ENCODE measurements at regions not wholly inside any gene's neighbourhood (a gene's known extent, or its start where the extent isn't known, plus 50 kb on each side); places are given as distances from the start of the nearest gene placed in this dataset.

DNA sequence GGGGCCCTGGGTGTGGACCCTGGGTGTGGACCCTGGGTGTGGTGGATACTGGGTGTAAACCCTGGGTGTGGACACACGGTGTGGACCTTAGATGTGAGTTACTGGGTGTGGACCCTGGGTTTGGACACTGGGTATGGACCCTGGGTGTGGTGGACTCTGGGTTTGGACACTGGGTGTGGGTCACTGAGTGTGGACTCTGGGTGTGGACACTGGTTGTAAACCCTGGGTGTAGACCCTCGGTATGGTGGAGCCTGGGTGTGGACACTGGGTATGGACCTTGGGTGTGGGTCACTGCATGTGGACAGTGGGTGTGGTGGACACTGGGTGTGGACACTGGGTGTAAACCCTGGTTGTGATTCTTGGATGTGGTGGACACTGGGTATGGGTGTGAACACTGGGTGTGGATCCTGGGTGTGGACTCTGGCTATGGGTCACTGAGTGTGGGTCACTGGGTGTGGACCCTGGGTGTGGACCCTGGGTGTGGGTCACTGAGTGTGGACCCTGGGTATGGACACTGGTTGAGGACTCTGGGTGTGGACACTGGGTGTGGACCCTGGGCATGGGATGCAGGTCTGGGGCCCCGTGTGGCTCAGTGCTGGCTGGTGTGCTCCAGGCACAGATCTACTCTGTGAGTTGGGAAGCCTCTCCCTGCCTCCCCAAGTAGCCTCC, 356.2 kb downstream of the GLRX3 start:
- ATAC-seq, result no peak
- peaks cover 100% of the 10 kb centered on the region for H3K9me3 Mint-ChIP-seq
- Histone ChIP-seq H3K9me2 (ENCODE audit: insufficient read depth) (no peaks in the 10 kb centered on the region), H3K27ac (ENCODE audit: low read depth) (no peak overlapping the region), H3K4me2 (no peak overlapping the region), H2AFZ (no peak overlapping the region), H3K36me3 (ENCODE audit: insufficient read depth) (no peaks in the 10 kb centered on the region), H3K4me1 (ENCODE audit: insufficient read depth) (no peaks in the 10 kb centered on the region), H3K79me2 (replicated peaks; ENCODE audit: insufficient read depth) (no peaks in the 10 kb centered on the region), H3K4me3 (no peak overlapping the region), H3K27me3 (ENCODE audit: insufficient read depth) (no peaks in the 10 kb centered on the region), H3F3A (replicated peaks; ENCODE audit: low read depth) (no peaks in the 10 kb centered on the region), H4K20me1 (replicated peaks; ENCODE audit: insufficient read depth) (no peaks in the 10 kb centered on the region)
- no peak for DNase-seq (ENCODE audit: low spot score)
- no peak overlapping the region for H3K27ac Mint-ChIP-seq
- peaks cover 4% of the 10 kb centered on the region for H3K27me3 Mint-ChIP-seq (ENCODE audit: insufficient read depth, low read depth, poor library complexity)
- no peak overlapping the region for H3K4me3 Mint-ChIP-seq
- H3K36me3 Mint-ChIP-seq (ENCODE audit: low read depth), result peaks cover 51% of the 10 kb centered on the region
- no peaks in the 10 kb centered on the region for H3K4me1 Mint-ChIP-seq
- TF ChIP-seq, protein P1, sequence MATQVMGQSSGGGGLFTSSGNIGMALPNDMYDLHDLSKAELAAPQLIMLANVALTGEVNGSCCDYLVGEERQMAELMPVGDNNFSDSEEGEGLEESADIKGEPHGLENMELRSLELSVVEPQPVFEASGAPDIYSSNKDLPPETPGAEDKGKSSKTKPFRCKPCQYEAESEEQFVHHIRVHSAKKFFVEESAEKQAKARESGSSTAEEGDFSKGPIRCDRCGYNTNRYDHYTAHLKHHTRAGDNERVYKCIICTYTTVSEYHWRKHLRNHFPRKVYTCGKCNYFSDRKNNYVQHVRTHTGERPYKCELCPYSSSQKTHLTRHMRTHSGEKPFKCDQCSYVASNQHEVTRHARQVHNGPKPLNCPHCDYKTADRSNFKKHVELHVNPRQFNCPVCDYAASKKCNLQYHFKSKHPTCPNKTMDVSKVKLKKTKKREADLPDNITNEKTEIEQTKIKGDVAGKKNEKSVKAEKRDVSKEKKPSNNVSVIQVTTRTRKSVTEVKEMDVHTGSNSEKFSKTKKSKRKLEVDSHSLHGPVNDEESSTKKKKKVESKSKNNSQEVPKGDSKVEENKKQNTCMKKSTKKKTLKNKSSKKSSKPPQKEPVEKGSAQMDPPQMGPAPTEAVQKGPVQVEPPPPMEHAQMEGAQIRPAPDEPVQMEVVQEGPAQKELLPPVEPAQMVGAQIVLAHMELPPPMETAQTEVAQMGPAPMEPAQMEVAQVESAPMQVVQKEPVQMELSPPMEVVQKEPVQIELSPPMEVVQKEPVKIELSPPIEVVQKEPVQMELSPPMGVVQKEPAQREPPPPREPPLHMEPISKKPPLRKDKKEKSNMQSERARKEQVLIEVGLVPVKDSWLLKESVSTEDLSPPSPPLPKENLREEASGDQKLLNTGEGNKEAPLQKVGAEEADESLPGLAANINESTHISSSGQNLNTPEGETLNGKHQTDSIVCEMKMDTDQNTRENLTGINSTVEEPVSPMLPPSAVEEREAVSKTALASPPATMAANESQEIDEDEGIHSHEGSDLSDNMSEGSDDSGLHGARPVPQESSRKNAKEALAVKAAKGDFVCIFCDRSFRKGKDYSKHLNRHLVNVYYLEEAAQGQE (IDR thresholded peaks at IDR 0.05; ENCODE audit: unreplicated experiment), result no peak
- no peak for TF ChIP-seq EZH2phosphoT487 (IDR thresholded peaks at IDR 0.05; ENCODE audit: unreplicated experiment)
- TF ChIP-seq, protein P2, sequence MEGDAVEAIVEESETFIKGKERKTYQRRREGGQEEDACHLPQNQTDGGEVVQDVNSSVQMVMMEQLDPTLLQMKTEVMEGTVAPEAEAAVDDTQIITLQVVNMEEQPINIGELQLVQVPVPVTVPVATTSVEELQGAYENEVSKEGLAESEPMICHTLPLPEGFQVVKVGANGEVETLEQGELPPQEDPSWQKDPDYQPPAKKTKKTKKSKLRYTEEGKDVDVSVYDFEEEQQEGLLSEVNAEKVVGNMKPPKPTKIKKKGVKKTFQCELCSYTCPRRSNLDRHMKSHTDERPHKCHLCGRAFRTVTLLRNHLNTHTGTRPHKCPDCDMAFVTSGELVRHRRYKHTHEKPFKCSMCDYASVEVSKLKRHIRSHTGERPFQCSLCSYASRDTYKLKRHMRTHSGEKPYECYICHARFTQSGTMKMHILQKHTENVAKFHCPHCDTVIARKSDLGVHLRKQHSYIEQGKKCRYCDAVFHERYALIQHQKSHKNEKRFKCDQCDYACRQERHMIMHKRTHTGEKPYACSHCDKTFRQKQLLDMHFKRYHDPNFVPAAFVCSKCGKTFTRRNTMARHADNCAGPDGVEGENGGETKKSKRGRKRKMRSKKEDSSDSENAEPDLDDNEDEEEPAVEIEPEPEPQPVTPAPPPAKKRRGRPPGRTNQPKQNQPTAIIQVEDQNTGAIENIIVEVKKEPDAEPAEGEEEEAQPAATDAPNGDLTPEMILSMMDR (conservative IDR thresholded peaks at IDR 0.05; ENCODE audit: low read depth in 2 of 2), result no peak
- TF ChIP-seq, protein P3, sequence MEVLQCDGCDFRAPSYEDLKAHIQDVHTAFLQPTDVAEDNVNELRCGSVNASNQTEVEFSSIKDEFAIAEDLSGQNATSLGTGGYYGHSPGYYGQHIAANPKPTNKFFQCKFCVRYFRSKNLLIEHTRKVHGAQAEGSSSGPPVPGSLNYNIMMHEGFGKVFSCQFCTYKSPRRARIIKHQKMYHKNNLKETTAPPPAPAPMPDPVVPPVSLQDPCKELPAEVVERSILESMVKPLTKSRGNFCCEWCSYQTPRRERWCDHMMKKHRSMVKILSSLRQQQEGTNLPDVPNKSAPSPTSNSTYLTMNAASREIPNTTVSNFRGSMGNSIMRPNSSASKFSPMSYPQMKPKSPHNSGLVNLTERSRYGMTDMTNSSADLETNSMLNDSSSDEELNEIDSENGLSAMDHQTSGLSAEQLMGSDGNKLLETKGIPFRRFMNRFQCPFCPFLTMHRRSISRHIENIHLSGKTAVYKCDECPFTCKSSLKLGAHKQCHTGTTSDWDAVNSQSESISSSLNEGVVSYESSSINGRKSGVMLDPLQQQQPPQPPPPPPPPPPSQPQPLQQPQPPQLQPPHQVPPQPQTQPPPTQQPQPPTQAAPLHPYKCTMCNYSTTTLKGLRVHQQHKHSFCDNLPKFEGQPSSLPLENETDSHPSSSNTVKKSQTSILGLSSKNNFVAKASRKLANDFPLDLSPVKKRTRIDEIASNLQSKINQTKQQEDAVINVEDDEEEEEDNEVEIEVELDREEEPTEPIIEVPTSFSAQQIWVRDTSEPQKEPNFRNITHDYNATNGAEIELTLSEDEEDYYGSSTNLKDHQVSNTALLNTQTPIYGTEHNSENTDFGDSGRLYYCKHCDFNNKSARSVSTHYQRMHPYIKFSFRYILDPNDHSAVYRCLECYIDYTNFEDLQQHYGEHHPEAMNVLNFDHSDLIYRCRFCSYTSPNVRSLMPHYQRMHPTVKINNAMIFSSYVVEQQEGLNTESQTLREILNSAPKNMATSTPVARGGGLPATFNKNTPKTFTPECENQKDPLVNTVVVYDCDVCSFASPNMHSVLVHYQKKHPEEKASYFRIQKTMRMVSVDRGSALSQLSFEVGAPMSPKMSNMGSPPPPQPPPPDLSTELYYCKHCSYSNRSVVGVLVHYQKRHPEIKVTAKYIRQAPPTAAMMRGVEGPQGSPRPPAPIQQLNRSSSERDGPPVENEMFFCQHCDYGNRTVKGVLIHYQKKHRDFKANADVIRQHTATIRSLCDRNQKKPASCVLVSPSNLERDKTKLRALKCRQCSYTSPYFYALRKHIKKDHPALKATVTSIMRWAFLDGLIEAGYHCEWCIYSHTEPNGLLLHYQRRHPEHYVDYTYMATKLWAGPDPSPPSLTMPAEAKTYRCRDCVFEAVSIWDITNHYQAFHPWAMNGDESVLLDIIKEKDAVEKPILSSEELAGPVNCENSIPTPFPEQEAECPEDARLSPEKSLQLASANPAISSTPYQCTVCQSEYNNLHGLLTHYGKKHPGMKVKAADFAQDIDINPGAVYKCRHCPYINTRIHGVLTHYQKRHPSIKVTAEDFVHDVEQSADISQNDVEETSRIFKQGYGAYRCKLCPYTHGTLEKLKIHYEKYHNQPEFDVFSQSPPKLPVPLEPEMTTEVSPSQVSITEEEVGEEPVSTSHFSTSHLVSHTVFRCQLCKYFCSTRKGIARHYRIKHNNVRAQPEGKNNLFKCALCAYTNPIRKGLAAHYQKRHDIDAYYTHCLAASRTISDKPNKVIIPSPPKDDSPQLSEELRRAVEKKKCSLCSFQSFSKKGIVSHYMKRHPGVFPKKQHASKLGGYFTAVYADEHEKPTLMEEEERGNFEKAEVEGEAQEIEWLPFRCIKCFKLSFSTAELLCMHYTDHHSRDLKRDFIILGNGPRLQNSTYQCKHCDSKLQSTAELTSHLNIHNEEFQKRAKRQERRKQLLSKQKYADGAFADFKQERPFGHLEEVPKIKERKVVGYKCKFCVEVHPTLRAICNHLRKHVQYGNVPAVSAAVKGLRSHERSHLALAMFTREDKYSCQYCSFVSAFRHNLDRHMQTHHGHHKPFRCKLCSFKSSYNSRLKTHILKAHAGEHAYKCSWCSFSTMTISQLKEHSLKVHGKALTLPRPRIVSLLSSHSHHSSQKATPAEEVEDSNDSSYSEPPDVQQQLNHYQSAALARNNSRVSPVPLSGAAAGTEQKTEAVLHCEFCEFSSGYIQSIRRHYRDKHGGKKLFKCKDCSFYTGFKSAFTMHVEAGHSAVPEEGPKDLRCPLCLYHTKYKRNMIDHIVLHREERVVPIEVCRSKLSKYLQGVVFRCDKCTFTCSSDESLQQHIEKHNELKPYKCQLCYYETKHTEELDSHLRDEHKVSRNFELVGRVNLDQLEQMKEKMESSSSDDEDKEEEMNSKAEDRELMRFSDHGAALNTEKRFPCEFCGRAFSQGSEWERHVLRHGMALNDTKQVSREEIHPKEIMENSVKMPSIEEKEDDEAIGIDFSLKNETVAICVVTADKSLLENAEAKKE (CRISPR knock-in tag; IDR thresholded peaks at IDR 0.05), result no peak
- TF ChIP-seq CREB1 (CRISPR knock-in tag; IDR thresholded peaks at IDR 0.05; ENCODE audit: low read depth), result no peak
- no peak for TF ChIP-seq EZH2 (IDR thresholded peaks at IDR 0.05; ENCODE audit: low read depth, unreplicated experiment)
- TF ChIP-seq NANOG (IDR thresholded peaks at IDR 0.05; ENCODE audit: borderline replicate concordance), result no peak
- no peak for TF ChIP-seq POLR2AphosphoS5 (IDR thresholded peaks at IDR 0.05; ENCODE audit: low read depth)
- TF ChIP-seq JUNB (IDR thresholded peaks at IDR 0.05; ENCODE audit: unreplicated experiment), result no peak
- TF ChIP-seq, protein P4, sequence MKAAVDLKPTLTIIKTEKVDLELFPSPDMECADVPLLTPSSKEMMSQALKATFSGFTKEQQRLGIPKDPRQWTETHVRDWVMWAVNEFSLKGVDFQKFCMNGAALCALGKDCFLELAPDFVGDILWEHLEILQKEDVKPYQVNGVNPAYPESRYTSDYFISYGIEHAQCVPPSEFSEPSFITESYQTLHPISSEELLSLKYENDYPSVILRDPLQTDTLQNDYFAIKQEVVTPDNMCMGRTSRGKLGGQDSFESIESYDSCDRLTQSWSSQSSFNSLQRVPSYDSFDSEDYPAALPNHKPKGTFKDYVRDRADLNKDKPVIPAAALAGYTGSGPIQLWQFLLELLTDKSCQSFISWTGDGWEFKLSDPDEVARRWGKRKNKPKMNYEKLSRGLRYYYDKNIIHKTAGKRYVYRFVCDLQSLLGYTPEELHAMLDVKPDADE (IDR thresholded peaks at IDR 0.05), result no peak
- no peak for TF ChIP-seq ZNF114 (CRISPR knock-in tag; IDR thresholded peaks at IDR 0.05)
- TF ChIP-seq STAT1 (IDR thresholded peaks at IDR 0.05; ENCODE audit: unreplicated experiment), result no peak
- TF ChIP-seq ZNF331 (CRISPR knock-in tag; IDR thresholded peaks at IDR 0.05; ENCODE audit: low read depth), result no peak

Measured in GM23338 (cell line).